Ectodermal cell (in vitro differentiated cells): ENCODE measurements at regions not wholly inside any gene's neighbourhood (a gene's known extent, or its start where the extent isn't known, plus 50 kb on each side); places are given as distances from the start of the nearest gene placed in this dataset.

Experiments used
- H3K27ac ChIP-seq: 2 replicates; pipeline ENCODE4 v1.7.0; 2013; ENCODE audit warnings: mild to moderate bottlenecking, low read depth, low read length; ENCODE audit not compliant: insufficient read depth, poor library complexity, severe bottlenecking
- H3K27me3 ChIP-seq: 2 replicates; pipeline ENCODE4 v1.7.0; 2013; ENCODE audit warnings: mild to moderate bottlenecking, low read length; ENCODE audit not compliant: insufficient read depth, control insufficient read depth, poor library complexity, severe bottlenecking
- H3K36me3 ChIP-seq: one replicate; pipeline ENCODE4 v1.7.0; 2013; ENCODE audit warnings: low read length; ENCODE audit not compliant: control insufficient read depth, insufficient read depth
- H3K4me1 ChIP-seq: one replicate; pipeline ENCODE4 v1.7.0; 2013; ENCODE audit warnings: low read length; ENCODE audit not compliant: control insufficient read depth, insufficient read depth
- H3K4me3 ChIP-seq: 2 replicates; pipeline ENCODE4 v1.7.0; 2013; ENCODE audit warnings: low read depth, low read length, control low read depth; ENCODE audit not compliant: insufficient read depth
- H3K9me3 ChIP-seq: 2 replicates; pipeline ENCODE4 v1.7.0; 2013; ENCODE audit warnings: mild to moderate bottlenecking, low read length, moderate library complexity; ENCODE audit not compliant: control insufficient read depth
- whole genome bisulfite sequencing, 2 experiments: methylation state at CpG; one replicate each; pipeline ENCODE4 v1.1.7; 2013; ENCODE audit warnings: missing lambda C conversion rate in 2 of 2; 5-methylcytosine and 5-hydroxymethylcytosine counted together

DNA sequence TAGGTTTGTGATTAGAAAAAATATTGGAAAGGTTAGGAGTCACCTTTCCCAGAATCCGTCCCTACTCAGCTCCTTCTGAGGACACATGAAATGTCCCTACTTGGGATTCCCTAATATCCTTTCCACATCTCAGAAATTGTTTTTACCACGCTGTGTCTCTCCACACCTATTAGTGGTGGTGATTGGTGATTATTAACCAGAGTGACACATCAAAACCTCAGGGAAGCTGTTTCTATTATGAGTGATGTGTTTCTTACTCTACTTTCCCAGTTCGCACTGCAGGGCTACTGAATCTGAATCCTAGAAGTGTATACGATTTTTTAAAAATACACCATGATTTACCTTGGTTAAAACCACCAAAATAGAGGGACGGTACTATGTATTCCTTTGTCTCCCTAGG lies 460.8 kb downstream of the TBC1D4 start:
- H3K36me3 ChIP-seq: no peaks in the 10 kb centered on the region
- no peak overlapping the region for H3K4me3 ChIP-seq
- no peaks in the 10 kb centered on the region for H3K27me3 ChIP-seq
- H3K4me1 ChIP-seq: no peaks in the 10 kb centered on the region
- 91 to 98% methylated on average over 4 to 5 of the region's 5 CpGs for WGBS, 2 experiments
- H3K27ac ChIP-seq: no peak overlapping the region
- H3K9me3 ChIP-seq: no peaks in the 10 kb centered on the region

GRCh38 chr13:75016225-75016624 lies 465.7 kb downstream of the TBC1D4 start:
- Histone ChIP-seq H3K27me3 (no peaks in the 10 kb centered on the region), H3K4me1 (no peaks in the 10 kb centered on the region), H3K4me3 (no peak overlapping the region), H3K36me3 (no peaks in the 10 kb centered on the region), H3K27ac (no peak overlapping the region), H3K9me3 (no peaks in the 10 kb centered on the region)
- WGBS, 2 experiments: 92 to 100% methylated on average over 1 of the region's 1 CpG

- Histone ChIP-seq H3K4me3 (no peak overlapping the region), H3K27me3 (no peaks in the 10 kb centered on the region), H3K9me3 (no peaks in the 10 kb centered on the region), H3K36me3 (no peaks in the 10 kb centered on the region), H3K27ac (no peak overlapping the region), H3K4me1 (no peaks in the 10 kb centered on the region)
- 94 to 96% methylated on average over 4 of the region's 4 CpGs for WGBS, 2 experiments
These were observed 468.2 kb downstream of the TBC1D4 start for GRCh38 chr13:75013818-75014217.

- Histone ChIP-seq H3K27me3 (no peaks in the 10 kb centered on the region), H3K4me1 (no peaks in the 10 kb centered on the region), H3K9me3 (no peaks in the 10 kb centered on the region), H3K27ac (no peak overlapping the region), H3K4me3 (no peak overlapping the region), H3K36me3 (no peaks in the 10 kb centered on the region)
- 88 to 94% methylated on average over 4 of the region's 4 CpGs for WGBS, 2 experiments
These were observed 471.0 kb downstream of the TBC1D4 start for GRCh38 chr13:75010941-75011340.

DNA sequence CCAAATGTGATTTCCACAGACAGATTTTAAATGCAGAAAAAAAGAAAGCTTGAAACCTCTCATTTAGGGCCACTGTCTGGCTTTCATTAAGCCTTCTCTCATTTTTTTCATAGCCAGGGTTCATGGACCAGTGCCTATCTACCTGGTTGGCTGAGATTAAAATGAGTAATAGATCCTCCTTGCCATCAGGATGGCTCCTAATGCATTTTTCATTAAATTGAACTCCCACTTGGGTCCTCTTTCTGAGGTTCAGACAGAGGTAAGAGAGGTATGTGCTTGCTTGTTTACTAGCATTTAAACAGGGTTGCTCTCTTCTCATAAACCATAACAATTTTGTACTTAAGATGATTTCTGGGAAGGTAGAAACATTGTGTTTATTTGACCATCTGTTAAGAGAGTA lies 473.0 kb downstream of the TBC1D4 start:
- Histone ChIP-seq H3K4me3 (no peak overlapping the region), H3K4me1 (no peaks in the 10 kb centered on the region), H3K27me3 (no peaks in the 10 kb centered on the region), H3K9me3 (no peaks in the 10 kb centered on the region), H3K27ac (no peak overlapping the region), H3K36me3 (no peaks in the 10 kb centered on the region)

- Histone ChIP-seq H3K9me3 (no peaks in the 10 kb centered on the region), H3K27ac (no peak overlapping the region), H3K4me3 (no peak overlapping the region), H3K4me1 (no peaks in the 10 kb centered on the region), H3K27me3 (no peaks in the 10 kb centered on the region), H3K36me3 (no peaks in the 10 kb centered on the region)
- WGBS, 2 experiments: 87 to 97% methylated on average over 2 of the region's 2 CpGs
These were observed 491.0 kb downstream of the TBC1D4 start for GRCh38 chr13:74990992-74991391.

GRCh38 chr13:74987124-74987690 lies 494.8 kb downstream of the TBC1D4 start:
- Histone ChIP-seq H3K27me3 (no peaks in the 10 kb centered on the region), H3K36me3 (no peaks in the 10 kb centered on the region), H3K4me3 (no peak overlapping the region), H3K4me1 (no peaks in the 10 kb centered on the region), H3K9me3 (no peaks in the 10 kb centered on the region), H3K27ac (no peak overlapping the region)

DNA sequence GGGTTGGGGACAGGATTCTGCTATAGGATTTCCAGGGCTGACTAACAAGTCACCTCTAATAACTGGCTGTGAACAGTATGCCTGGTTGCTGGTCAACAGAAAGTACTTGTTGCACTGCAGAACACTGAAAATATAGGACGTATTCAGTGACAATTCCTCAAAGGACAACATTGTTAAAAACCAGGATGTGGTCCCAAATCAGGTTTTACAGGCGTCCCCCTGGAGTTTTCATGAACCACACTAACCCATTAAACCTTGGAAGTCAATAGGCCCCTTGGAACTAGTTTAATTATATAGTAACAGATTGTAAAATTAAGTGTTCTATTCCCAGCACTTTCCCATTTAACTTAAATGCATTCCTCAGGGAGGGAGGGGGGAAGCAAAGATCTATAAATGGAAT lies 495.4 kb downstream of the TBC1D4 start:
- Histone ChIP-seq H3K9me3 (no peaks in the 10 kb centered on the region), H3K36me3 (no peaks in the 10 kb centered on the region), H3K4me3 (no peak overlapping the region), H3K4me1 (no peaks in the 10 kb centered on the region), H3K27me3 (no peaks in the 10 kb centered on the region), H3K27ac (no peak overlapping the region)
- WGBS, 2 experiments: 75 to 82% methylated on average over 2 of the region's 2 CpGs

- Histone ChIP-seq H3K27me3 (no peaks in the 10 kb centered on the region), H3K9me3 (no peaks in the 10 kb centered on the region), H3K4me1 (peaks cover 4% of the 10 kb centered on the region), H3K27ac (no peak overlapping the region), H3K36me3 (no peaks in the 10 kb centered on the region), H3K4me3 (no peak overlapping the region)
- 96 to 98% methylated on average over 2 of the region's 2 CpGs for WGBS, 2 experiments
These were observed 502.3 kb downstream of the TBC1D4 start for GRCh38 chr13:74979703-74980102.

DNA sequence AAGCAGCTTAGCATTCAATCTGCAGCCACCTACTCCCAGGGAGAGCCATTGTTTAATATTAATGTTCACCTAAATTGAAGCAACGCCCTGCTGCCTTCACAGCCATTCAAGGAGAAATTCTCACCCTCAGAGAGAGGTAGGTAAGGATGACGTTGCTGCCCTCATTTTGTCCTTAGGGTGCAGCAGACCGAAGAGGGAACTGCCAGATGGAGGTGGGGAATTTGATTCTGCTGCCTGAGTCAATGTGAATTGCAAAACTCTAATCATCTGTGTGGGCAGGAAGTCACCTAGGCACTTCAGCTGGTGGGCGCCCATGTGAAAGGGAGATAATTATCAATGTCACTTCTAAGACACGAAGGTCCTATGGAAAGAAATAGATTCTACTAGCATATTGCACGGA lies 503.4 kb downstream of the TBC1D4 start:
- Histone ChIP-seq H3K4me1 (peaks cover 15% of the 10 kb centered on the region), H3K27ac (no peak overlapping the region), H3K9me3 (no peaks in the 10 kb centered on the region), H3K36me3 (no peaks in the 10 kb centered on the region), H3K27me3 (no peaks in the 10 kb centered on the region), H3K4me3 (no peak overlapping the region)
- 78 to 79% methylated on average over 5 to 6 of the region's 6 CpGs for WGBS, 2 experiments

DNA sequence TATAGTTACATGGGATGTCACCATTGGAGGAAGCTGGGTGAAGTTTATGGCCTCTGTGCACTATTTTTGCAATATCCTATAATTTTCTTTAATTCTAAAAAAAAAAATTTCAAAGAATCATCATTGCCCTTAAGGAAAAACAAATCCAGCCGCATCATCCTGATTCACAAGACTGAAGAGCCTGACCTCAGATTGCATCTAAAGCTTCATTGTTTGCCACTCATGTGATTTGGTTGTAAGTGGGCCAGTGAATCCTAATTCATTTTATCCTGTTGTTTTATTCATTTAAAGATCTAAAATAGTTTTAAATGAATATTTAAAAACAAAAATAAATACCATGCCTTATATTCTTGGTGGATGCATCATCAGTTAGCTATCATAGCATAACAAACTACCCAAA lies 504.5 kb downstream of the TBC1D4 start:
- peaks cover 19% of the 10 kb centered on the region for H3K4me1 ChIP-seq
- no peaks in the 10 kb centered on the region for H3K27me3 ChIP-seq
- no peak overlapping the region for H3K27ac ChIP-seq
- H3K9me3 ChIP-seq: no peaks in the 10 kb centered on the region
- H3K36me3 ChIP-seq: no peaks in the 10 kb centered on the region
- WGBS, 2 experiments: 94 to 100% methylated on average over 1 of the region's 1 CpG
- H3K4me3 ChIP-seq: no peak overlapping the region
